SK-N-SH treated with all-trans-retinoic acid at 6 μM for 48 hours (cell line): ENCODE measurements at regions not wholly inside any gene's neighbourhood (a gene's known extent, or its start where the extent isn't known, plus 50 kb on each side); places are given as distances from the start of the nearest gene placed in this dataset.

Experiments used
- ISL1 ChIP-seq: fragments of 250-450 bp; sonication (Bioruptor Pico); IDR thresholded peaks from 2 replicates; pipeline ENCODE4 v2.1.2; 2022; ENCODE audit warnings: mild to moderate bottlenecking, moderate library complexity
- PATZ1 ChIP-seq: fragments of 250-450 bp; sonication (Bioruptor Pico); IDR thresholded peaks from 2 replicates; pipeline ENCODE4 v1.8.0; 2020; ENCODE audit warnings: mild to moderate bottlenecking, moderate library complexity, borderline replicate concordance
- PPARA ChIP-seq: fragments of 250-450 bp; sonication (Bioruptor Pico); IDR thresholded peaks from 2 replicates; pipeline ENCODE4 v1.5.0; 2020; ENCODE audit warnings: mild to moderate bottlenecking, borderline replicate concordance
- RARB ChIP-seq: fragments of 250-450 bp; sonication (Bioruptor Pico); IDR thresholded peaks from 2 replicates; pipeline ENCODE4 v1.8.0; 2021; ENCODE audit warnings: mild to moderate bottlenecking, moderate library complexity
- TCF4 ChIP-seq: fragments of 250-450 bp; sonication (Bioruptor Pico); IDR thresholded peaks from 2 replicates; pipeline ENCODE4 v1.8.0; 2021; ENCODE audit warnings: mild to moderate bottlenecking, moderate library complexity, borderline replicate concordance
- ZFP30 ChIP-seq: fragments of 450-650 bp; formaldehyde crosslinking; IDR thresholded peaks from 2 replicates; pipeline ENCODE4 v1.5.0; 2022; ENCODE audit warnings: mild to moderate bottlenecking, moderate library complexity

GRCh38 chr19:28966737-28967399 is 246.1 kb downstream of the UQCRFS1 start:
- TF ChIP-seq ISL1, result no peak
- TF ChIP-seq PPARA (CRISPR knock-in tag), result no peak
- no peak for TF ChIP-seq RARB (CRISPR knock-in tag)
- no peak for TF ChIP-seq ZFP30
- no peak for TF ChIP-seq PATZ1
- TF ChIP-seq TCF4 (CRISPR knock-in tag), result no peak
